ENCODE measurements at regions not wholly inside any gene's neighbourhood (a gene's known extent, or its start where the extent isn't known, plus 50 kb on each side); places are given as distances from the start of the nearest gene placed in this dataset.
A peak's percentile ranks its signal among the peaks of the same experiment; 100 is the strongest.
"Not testable (repeated sequence)": the region's sequence is repeated elsewhere in the genome, so short reads cannot be mapped to it uniquely, and the experiment has no call there.

DNA sequence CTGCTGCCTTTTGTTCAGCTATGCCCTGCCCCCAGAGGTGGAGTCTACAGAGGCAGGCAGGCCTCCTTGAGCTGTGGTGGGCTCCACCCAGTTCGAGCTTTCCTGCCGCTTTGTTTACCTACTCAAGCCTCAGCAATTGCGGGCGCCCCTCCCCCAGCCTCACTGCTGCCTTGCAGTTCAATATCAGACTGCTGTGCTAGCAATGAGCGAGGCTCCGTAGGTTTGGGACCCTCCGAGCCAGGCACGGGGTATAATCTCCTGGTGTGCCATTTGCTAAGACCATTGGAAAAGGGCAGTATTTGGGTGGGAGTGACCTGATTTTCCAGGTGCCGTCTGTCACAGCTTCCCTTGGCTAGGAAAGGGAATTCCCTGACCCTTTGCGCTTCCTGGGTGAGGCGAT, 51.9 kb downstream of the DIPK2A start:
- DNase-seq = not testable (repeated sequence)

GRCh38 chr3:144028798-144029411, 57.3 kb downstream of the DIPK2A start:
- no peak for DNase-seq

DNA sequence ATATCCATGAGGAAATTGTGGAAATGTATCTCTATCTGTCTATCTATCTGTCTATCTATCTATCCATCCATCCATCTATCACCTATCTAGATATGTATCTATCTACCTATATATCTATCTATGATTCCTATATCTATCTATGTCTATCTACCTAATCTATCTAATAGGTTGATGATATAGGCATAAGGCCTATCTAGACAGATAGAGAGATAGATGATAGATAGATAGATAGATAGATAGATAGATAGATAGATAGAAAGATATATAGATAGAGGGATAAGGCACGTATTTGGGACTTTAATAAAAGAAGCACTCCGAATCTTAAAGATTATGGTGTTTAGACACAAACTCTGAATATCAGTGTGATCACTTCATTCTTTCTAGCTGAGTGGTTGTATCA, 58.1 kb downstream of the DIPK2A start:
- no peak for DNase-seq

DNA sequence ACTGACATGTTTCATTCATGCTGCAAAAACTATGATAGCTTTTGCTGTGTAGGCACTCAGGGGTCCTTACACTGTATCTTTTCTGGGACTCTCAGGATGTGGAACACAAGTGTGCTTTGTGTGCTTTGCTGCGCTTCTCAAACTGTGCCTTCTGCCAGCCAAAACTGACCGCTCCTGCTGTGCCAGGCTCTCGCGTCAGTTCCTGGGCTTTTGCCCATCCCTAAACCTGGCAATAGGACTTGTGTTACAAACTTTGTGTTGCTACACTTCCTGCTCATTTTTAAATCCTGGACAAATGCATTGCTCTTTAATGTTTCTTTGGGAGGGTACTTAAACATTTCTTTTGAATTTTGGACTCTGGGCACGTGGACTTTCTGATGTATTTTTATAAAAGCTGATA, 60.3 kb downstream of the DIPK2A start:
- DNase-seq = no peak

GRCh38 chr3:144032531-144033239, 61.1 kb downstream of the DIPK2A start:
- DNase-seq = peak; percentile 38

GRCh38 chr3:144033240-144033589, 61.6 kb downstream of the DIPK2A start:
- DNase-seq = no peak

DNA sequence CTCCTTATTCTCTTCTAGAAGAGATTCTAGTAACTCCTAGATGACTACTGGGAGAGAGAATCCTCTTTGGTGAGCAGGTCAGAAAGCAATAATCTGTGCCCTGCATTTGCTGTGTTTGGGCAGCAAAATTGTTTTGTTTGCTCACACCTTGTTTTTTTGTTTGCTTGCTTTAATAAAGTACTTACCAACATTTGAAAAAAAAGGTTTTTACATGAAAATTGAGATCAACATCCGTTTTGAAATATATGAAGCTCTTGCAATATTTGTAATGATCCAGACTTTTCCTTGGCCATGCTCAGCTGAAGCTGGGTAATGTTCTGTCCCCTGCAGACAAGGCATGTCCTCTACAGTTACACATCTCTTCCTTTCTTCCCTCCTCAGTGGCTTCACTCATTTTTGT, 62.2 kb downstream of the DIPK2A start:
- DNase-seq = no peak

DNA sequence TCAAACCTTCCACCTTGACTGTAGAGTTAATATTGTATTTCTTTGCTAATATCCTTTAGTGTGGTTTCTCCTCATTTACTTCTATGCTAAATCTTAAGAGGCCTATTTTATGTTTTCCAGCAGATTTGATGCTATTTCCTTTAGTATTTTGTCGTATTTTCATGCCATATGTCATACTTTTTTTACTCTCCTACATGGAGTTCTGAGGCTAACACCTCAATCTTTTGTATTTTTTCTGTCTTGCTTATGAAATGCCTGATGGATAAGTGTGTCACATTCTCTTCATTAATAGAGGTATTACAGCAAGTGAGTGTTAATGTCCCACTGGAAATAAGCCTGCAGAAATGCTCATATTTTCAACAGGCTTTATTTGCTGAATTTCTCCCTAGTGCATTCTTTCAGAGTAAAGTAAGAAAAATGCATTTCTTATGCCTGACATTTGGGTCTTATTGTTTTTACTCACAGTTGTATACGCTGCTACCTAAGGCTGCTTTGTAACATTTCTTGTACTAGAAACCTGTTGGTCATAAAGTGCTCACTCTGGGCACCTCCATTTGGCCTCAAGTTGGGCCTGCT, 63.2 kb downstream of the DIPK2A start:
- DNase-seq = no peak

- DNase-seq = no peak
Measured at GRCh38 chr3:144036498-144036897, 64.9 kb downstream of the DIPK2A start.

DNA sequence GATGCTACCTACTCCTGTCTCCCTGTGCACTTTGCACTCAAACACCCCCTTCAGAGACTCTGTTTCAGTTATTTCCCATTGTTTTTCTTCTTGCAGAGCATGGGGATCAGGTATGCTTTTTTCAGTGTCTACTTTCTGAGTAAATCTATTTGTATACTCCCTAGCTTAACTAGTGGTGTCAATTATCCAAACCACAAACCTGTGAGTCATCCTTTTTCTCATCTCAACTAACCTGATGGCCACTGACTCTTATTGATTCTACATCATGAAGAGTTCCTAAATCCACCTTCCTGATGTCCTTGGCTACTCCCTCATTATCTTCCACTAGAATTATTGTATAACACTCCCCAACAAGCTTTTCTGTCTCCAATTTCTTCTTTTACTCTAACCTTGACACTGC, 68.0 kb downstream of the DIPK2A start:
- no peak for DNase-seq

DNA sequence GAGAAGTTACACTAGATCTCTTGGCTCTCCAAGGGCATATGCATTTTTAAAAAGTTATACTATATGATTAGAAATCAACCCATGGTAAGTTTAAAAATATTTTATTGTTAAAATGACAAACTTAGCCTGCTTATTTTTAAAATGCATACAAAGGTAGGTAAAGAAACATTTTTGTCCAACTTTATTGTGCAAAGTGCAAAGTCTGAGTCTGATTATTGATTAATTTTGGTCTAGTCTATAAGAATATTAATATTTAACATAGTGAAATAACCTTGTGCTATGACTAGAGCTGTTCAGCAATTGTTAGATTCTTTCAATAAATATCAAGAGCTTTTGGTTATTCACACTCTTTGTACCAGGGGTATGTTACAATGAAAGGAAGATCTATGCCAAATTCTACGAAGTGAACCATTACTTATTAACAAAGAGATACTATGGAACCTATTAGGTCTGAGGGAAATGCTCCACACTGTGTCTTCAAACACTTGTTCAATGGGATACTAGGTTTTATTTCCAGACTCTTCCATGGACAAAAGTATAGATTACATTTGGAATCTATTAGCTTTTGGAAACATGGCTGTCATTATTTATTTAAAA, 70.4 kb downstream of the DIPK2A start:
- no peak for DNase-seq

DNA sequence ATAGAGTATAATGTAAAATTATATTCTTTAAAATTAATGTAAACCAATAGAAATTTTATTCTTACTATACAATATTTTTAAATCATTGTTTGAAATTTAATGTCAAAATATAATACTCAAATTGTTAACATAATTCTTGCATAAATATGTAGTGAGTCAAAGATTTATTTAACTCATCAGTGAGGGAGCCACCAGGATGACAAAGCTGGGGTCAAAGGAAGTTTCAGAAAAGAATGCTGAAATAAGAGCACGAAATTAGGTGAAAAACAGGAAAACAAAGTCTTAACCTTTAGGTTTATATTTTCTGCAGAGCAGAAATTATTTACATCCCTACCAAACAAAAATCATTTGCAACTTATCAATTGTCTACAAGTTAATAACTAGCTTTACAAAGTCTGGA, 74.1 kb downstream of the DIPK2A start:
- DNase-seq = no peak

DNA sequence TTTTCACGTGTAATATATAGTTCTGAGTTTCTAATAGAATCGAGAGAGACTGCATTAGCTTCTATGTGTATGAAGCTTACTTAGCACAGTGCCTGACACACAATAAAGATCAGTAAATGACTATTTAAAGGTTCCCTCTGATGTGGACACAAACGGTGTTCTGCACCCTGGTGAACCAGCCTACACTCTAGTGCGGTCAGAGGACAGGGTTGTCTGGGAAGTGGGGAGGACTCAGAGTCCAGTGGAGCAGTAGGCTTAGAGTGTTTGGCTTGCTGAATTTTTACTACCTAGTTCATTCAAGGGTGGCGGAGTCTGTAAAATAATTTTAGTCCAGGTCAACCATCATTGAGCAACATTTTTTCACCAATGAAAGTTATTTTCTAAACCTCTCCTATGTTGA, 77.8 kb downstream of the DIPK2A start:
- DNase-seq = no peak

DNA sequence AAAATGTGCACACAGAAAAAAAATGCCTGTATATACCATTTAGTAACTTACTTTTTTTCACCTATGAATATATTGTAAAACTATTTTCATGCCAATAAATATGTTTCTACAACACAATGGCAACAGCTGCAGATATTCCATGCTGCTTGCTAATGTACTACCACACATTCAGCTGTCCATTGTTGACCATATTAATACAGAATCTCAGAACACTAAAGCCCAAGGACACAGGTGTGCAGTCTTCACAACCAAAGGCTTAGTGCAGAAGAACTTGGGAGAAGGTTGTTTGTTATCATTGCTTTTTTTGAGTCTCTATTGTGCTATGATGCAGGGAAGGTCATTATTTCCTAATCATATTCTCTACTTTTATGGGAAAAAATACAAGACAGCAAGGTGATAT, 79.6 kb downstream of the DIPK2A start:
- no peak for DNase-seq

- no peak for DNase-seq
Measured at GRCh38 chr3:144052275-144052674, 80.7 kb downstream of the DIPK2A start.

DNA sequence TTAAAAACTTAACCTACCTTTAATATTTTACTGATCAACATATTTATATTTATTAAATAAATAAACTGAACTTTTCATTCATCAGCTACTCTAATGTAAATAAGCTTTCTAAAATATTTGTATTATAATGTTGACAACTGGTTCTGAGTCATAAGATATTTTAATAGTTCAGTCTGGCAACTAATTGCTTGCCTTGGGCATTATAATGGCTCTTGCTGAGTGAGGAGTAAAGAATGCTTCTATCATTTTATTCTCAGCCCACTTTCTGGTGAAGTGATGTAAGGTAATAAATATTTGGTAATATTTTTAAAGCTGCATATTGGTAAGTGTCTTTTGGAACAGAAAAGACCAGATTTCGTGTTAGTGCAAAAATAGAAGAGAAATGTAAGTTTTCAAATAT, 81.5 kb downstream of the DIPK2A start:
- DNase-seq = no peak

GRCh38 chr3:144054766-144055165, 83.1 kb downstream of the DIPK2A start:
- DNase-seq = no peak

GRCh38 chr3:144055604-144056003, 84.0 kb downstream of the DIPK2A start:
- DNase-seq = no peak

GRCh38 chr3:144058713-144059112, 87.1 kb downstream of the DIPK2A start:
- DNase-seq = no peak

DNA sequence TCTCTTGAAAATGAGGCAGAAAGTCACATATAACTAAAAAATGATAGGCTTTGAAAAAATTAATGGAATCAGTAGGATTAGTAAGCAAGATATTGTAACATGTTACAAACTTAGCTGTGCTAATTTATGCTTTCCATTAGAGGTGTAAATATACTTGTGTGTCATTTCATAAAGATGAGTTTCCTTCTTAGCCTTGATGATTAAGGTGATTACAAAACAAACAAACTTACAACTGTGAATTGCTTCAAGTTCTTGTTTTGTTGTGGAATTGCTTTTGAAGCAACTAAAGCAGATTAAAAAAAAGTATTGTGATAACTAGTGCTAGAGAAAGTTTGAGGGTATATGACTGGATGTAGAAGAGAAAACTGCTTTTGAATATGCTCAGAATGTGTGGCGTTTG, 87.9 kb downstream of the DIPK2A start:
- no peak for DNase-seq

- DNase-seq = no peak
Measured at GRCh38 chr3:144060881-144061280, 89.3 kb downstream of the DIPK2A start.

- DNase-seq = no peak
Measured at GRCh38 chr3:144063306-144063705, 91.7 kb downstream of the DIPK2A start.

GRCh38 chr3:144067059-144067458, 95.4 kb downstream of the DIPK2A start:
- DNase-seq = no peak

DNA sequence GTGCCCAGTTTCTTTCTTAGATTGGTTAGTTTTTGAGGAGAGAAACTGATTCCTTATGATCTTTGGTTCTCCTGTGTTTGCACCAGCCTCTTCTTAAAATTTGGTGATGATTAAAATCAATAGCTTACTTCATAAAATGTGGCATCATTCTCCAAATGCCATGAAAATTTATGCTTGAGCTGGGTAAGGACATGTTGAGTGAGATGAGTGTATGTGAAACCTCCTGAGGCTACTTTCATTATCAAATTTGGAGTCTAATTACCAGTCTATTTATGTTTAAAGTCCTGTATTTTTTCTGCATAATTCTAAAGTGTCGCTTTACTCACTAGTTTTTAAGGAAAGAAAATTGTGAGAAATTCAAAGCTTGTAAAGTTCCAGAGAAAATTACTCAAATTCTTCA, 102.1 kb downstream of the DIPK2A start:
- no peak for DNase-seq

Data from activated CD4-positive, alpha-beta T cell treated with anti-CD3 and anti-CD28 coated beads, Interleukin-2, Interleukin-6, amounts not matched to agents 100 ng/mL and 50 ng/mL, durations not matched to agents 16 hours and 8 hours (primary cell).